ENCODE measurements at regions not wholly inside any gene's neighbourhood (a gene's known extent, or its start where the extent isn't known, plus 50 kb on each side); places are given as distances from the start of the nearest gene placed in this dataset.

DNA sequence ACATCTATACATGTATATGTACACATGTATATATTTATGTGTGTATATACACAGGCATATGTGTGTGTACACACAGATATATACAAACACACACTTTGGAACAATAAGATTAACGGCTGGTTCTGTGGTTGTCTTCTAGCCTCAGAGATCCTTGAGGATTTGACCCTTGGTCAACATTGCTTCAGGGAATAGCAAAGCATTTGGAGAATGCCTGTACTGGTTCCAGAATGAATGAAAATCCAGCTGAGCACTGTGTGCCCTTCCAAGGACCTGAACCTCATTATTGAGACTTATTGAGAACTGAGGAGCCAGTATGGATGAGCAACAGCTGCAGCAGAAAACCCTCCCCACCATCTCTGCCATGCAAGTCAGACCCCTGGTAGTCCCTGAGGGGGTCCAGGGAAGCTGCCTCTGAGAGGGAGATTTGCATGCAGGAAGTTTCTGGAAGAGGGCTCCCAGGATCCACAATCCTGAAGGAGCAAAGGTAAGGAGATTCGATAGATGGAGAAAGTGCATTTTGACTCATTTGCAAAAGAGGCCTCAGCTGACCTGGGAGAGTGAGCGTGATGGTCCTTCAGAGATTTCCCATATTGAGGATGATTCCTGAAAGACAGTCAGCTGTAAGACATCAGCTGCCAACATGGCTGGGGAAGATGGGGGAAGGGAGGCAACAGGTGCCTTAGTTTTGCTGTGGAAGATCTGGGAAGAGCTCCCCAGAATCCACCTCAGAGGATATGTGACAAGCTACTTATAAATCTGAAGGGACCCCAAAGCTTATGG lies 166.6 kb upstream of the NCKAP5 start:
- in situ Hi-C loops (cut with HindIII; ENCODE audit: low pct_unique_long_range_greater_than_20kb, low sequenced_read_pairs) = no loop called here
- no peak for TF ChIP-seq JUND (IDR thresholded peaks at IDR 0.05; ENCODE audit: low read depth)
- peak in 1 of 2 experiments; percentile 56 for DNase-seq (ENCODE audit: low read depth in 1 of 2, low spot score in 1 of 2)

DNA sequence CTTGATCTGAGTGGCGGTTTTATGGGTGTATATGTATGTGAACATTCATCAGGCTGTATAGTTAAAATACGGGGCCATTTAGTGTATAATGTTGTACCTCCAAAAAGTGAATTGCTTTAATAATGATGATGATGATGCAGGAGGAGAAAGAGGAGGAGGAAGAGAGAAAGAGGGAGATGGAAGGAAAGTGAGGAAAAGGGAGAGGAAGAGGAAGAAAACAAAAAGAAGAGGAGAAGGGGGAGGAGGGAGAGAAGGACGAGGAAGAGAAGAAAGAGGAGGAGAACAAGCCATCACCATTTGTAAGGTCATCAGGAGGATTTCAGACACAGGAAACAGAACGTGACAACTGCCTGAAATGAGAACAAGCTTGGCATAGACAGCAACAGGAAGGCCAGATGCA lies 168.4 kb upstream of the NCKAP5 start:
- DNase-seq (ENCODE audit: low read depth in 1 of 2, low spot score in 1 of 2) = no peak
- in situ Hi-C loops (cut with HindIII; ENCODE audit: low pct_unique_long_range_greater_than_20kb, low sequenced_read_pairs) = no loop called here
- no peak for TF ChIP-seq JUND (IDR thresholded peaks at IDR 0.05; ENCODE audit: low read depth)

DNA sequence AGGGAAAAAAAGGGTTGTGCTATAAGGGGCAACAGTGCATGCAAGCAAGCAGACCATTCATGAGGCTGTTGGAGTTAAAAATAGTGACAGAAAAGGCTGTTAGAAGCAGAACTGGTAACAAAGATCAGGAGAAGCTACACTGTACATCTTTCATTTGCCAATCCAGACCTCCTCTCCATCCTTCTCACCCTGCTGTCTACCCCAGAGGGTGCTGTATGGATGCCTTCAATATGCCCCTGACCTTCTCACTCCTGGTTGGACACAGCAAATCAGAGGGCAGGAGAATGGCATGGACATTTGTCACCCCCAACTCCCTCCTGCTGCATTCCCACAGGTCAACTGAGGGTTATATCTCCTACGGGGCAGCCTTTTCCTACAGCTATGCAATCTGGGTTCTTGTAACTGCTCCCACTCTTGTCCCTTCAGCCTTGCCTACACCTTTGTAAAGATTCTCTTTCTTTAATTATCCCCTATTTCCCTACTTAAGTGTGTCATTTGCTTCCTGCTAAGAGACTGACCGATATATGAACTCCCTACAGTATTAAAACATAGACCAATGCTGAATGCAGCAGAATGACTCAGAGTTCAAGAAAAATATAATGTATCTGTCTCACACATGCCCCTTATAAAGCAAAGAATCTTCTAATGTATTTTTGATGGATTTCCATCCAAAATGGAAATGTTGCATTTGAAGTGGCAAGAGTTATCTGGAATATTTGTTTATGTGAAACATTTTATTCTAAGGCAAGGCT lies 169.2 kb upstream of the NCKAP5 start:
- no peak for TF ChIP-seq JUND (IDR thresholded peaks at IDR 0.05; ENCODE audit: low read depth)
- in situ Hi-C loops (cut with HindIII; ENCODE audit: low pct_unique_long_range_greater_than_20kb, low sequenced_read_pairs) = no loop called here
- no peak for DNase-seq (ENCODE audit: low read depth in 1 of 2, low spot score in 1 of 2)

DNA sequence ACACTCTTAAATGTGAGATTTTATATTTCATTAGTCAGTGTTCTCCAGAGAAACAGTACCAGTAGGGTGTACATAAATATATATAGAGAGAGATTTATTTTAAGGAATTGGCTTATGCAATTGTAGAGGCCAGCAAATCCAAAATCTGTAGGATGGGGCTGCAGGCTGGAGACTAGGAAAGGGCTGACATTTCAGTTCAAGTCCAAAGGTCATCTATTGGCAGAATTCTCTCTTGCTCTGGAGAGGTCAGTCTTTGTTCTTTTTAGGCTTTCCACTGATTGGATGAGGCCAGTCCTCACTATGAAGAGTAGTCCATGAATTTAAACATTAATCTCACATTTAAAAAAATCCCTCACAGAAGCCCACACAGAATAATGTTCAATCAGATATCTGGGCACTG lies 170.8 kb upstream of the NCKAP5 start:
- DNase-seq (ENCODE audit: low read depth in 1 of 2, low spot score in 1 of 2) = no peak
- in situ Hi-C loops (cut with HindIII; ENCODE audit: low pct_unique_long_range_greater_than_20kb, low sequenced_read_pairs) = no loop called here
- no peak for TF ChIP-seq JUND (IDR thresholded peaks at IDR 0.05; ENCODE audit: low read depth)

DNA sequence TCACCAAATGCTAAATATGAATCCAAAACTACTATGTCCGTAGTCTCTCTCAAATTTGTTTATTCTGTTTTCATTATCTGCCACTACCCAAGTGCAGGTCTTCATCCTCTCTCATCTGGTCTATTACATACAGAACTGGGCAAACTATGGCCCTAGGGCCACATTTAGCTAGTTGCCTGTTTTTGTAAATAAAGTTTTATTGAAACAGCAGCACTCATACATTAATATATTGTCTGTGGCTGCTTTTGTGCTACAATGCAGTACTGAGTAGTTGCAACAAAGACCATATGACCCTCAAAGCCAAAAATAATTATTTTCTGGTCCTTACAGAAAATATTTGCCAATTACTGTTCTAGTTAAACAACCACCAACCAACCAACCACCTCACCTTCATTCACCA lies 172.2 kb upstream of the NCKAP5 start:
- in situ Hi-C loops (cut with HindIII; ENCODE audit: low pct_unique_long_range_greater_than_20kb, low sequenced_read_pairs) = no loop called here
- no peak for TF ChIP-seq JUND (IDR thresholded peaks at IDR 0.05; ENCODE audit: low read depth)

DNA sequence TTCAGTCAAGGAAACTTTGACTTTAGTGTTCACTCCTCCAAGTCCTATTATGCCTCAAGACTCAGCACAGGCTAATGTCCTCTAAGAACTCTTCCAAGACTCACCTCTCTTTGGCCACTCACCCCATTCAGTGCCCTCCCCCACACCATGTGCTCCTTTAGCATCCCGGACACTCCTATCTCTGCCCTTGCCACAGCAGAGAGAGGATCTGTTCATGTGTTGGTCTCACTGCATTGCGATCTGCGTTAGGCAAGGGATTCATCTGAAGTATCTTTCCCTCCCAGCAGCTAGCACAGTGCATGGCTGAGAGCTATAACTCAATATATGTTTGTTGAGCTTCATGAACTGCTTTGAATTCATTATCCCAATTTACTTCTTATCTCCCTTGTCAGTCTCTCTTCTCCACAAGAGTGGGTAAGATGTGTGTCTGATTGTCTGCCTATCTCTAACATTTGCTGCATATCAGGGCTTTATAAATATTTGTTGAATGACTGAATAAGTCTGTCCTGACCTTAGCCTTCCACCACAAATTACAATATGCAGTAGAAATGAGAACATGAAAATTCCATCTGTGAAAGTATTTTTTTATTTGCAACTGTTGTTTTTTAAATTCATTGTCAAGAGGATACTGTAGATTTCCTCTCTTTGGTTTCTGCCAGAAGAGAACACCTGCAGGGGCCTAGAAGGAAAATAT lies 179.9 kb upstream of the NCKAP5 start:
- in situ Hi-C loops (cut with HindIII; ENCODE audit: low pct_unique_long_range_greater_than_20kb, low sequenced_read_pairs) = no loop called here
- DNase-seq (ENCODE audit: low read depth in 1 of 2, low spot score in 1 of 2) = no peak
- TF ChIP-seq JUND (IDR thresholded peaks at IDR 0.05; ENCODE audit: low read depth) = no peak

More for the DNA sequence above, 172.2 kb upstream of the NCKAP5 start:
- DNase-seq (ENCODE audit: low read depth in 1 of 2, low spot score in 1 of 2) = no peak

DNA sequence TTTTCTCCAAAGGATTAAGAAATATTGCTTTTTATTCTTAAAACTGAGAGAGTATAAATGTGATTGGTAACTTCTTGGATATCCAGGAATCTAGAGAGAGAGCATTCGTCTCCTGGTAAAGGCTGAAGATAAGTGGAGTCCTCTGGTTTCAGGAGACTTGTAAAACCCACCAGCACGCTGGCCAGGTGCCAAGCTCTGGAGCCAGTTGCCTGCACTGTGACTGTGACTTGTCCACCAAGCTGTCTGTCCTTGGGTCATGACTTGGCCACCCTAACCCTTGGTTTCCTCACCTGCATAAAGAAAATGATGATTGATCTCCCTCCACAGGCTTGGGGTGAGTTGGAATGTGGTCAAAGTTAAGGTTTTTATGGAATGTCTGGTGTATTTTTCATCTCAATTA lies 185.4 kb upstream of the NCKAP5 start:
- in situ Hi-C loops (cut with HindIII; ENCODE audit: low pct_unique_long_range_greater_than_20kb, low sequenced_read_pairs) = no loop called here
- DNase-seq (ENCODE audit: low read depth in 1 of 2, low spot score in 1 of 2) = no peak
- TF ChIP-seq JUND (IDR thresholded peaks at IDR 0.05; ENCODE audit: low read depth) = no peak

DNA sequence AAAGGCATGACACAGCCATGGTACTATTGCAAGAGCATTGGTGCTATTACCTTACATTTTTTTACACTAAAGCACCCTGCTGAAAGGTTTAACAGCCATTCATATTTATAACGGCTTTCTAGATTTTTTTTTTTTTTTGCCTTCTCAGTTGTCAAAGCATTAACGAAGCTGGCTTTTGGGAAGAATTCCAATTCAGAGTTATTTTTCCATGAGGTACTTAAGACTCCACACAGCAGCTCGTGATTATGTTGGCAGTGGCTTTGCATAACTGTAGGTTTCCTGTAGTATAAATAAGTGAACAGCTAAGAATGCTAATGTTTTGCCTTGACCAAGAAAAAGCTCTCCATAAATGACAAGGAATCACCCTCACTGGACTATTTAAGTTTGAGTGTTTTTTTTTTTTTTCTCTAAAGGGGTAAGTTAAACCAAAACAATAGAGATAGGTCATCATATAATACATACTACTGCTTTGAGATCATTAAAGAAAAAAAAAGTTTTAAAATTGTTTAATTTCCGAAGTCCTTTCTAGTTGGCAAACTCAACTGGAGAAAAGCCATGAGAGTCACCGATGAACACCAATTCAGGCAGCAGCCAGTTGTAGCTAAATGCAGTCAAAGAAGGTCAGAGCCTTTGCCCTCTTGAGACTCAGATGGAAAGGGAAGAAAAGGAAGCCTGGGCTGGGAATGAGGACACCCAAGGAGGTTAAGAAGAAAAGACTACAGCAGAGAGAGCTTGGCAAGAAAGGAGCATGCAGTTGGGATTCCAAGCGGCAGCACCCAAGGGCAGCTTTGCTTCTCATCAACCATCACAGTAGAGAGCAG lies 187.4 kb upstream of the NCKAP5 start:
- TF ChIP-seq JUND (IDR thresholded peaks at IDR 0.05; ENCODE audit: low read depth) = no peak
- no peak for DNase-seq (ENCODE audit: low read depth in 1 of 2, low spot score in 1 of 2)
- in situ Hi-C loops (cut with HindIII; ENCODE audit: low pct_unique_long_range_greater_than_20kb, low sequenced_read_pairs) = no loop called here

DNA sequence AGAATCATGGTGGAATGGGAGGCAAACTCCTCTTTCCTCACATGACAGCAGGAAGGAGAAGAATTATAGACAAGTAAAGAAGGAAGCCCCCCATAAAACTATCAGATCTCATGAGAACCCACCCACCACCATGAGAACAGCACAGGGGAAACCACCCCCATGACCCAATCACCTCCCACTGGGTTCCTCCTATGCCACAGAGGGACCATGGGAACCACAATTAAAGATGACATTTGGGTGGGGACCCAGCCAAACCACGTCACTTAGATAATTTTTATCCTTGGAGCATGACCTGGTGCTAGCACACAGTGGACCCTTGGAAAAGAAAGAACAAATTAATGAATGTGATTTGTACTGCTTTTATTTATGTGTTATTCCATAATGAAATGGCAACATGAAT lies 188.6 kb upstream of the NCKAP5 start:
- no peak for DNase-seq (ENCODE audit: low read depth in 1 of 2, low spot score in 1 of 2)
- no peak for TF ChIP-seq JUND (IDR thresholded peaks at IDR 0.05; ENCODE audit: low read depth)
- in situ Hi-C loops (cut with HindIII; ENCODE audit: low pct_unique_long_range_greater_than_20kb, low sequenced_read_pairs) = no loop called here

DNA sequence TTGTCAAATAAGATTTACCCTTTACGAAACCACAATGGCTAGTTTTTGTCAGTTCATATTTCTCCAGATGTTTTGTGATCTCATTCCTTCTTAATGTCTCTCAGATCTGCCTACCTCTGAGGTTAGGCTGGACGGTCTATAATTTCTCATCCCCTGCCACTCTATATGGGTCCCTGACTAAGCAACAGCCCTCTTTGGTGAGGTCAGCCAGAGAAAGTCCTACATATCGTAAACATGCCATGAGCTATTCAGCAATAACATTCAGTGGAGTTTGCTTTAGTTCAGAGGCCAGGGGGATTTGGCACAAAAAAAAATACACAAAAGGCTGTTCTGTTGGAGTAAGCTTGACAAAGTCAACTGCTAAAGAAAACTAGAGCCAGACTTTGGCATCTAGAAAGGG lies 192.1 kb upstream of the NCKAP5 start:
- in situ Hi-C loops (cut with HindIII; ENCODE audit: low pct_unique_long_range_greater_than_20kb, low sequenced_read_pairs) = no loop called here
- no peak for TF ChIP-seq JUND (IDR thresholded peaks at IDR 0.05; ENCODE audit: low read depth)
- DNase-seq (ENCODE audit: low read depth in 1 of 2, low spot score in 1 of 2) = no peak

DNA sequence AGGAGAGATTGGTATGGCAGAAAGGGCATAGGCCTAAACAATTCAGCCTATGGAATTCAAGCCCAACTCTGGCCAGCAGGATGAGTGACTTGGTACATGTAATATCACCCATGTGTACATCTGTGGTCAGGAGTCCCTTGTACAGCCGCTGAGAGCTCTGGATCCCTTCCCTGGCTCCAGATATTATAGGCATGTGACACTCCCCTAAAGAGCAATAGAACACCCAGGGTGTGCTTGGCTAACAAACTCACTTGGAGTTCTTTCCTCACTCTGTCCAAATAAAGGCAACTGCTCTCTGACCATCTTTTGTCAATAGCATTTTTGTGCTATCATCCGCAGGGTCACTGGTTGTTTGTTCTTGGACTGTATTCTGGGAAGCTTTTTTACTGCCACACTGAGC lies 197.4 kb upstream of the NCKAP5 start:
- in situ Hi-C loops (cut with HindIII; ENCODE audit: low pct_unique_long_range_greater_than_20kb, low sequenced_read_pairs) = no loop called here
- DNase-seq (ENCODE audit: low read depth in 1 of 2, low spot score in 1 of 2) = peak in 1 of 2 experiments; percentile 12
- TF ChIP-seq JUND (IDR thresholded peaks at IDR 0.05; ENCODE audit: low read depth) = no peak

DNA sequence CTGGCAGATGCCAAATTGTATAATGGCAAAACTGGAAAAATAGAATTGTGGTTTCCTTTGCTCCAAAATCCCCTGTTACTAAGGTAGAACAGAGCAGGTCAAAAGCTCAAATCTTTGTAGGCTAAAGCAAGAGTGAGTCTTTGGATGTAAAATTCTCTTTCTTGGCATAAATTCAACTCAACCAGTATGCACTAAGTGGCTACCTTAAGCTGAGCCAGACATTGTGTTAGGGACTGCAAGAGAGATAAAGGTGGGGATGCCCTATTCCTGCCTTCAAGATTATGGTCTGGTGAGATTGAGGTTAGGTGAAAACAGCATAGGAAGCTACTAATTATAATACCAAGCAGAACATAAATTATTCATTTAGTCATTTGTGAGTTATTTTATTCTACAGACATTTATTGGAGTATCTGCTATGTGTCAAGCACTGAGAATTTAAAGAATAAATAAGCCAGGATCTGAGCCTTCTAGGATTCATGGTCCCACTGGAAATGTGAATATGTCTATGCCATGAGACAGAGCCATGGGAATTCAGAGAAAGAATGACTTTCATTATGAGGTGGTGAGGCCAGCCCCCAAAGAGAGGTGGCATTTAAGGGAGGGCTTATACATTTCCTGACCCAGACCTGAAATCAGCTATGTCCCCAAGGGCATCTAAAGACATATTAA lies 198.0 kb upstream of the NCKAP5 start:
- no peak for DNase-seq (ENCODE audit: low read depth in 1 of 2, low spot score in 1 of 2)
- TF ChIP-seq JUND (IDR thresholded peaks at IDR 0.05; ENCODE audit: low read depth) = no peak
- in situ Hi-C loops (cut with HindIII; ENCODE audit: low pct_unique_long_range_greater_than_20kb, low sequenced_read_pairs) = no loop called here

All from T47D (cell line).